T47D (cell line): ENCODE measurements at regions not wholly inside any gene's neighbourhood (a gene's known extent, or its start where the extent isn't known, plus 50 kb on each side); places are given as distances from the start of the nearest gene placed in this dataset.
"Not testable (repeated sequence)": the region's sequence is repeated elsewhere in the genome, so short reads cannot be mapped to it uniquely, and the experiment has no call there.

Experiments
- DNase-seq, 2 experiments: peaks; one replicate each; pipeline versions ENCODE4 v3.0.0 to v3.0.0-alpha.2; 2011 to 2012; ENCODE audit warnings: low read depth in 1 of 2, low spot score in 1 of 2
- JUND ChIP-seq: IDR thresholded peaks from 2 replicates; pipeline ENCODE4 v1.6.1; 2012; ENCODE audit warnings: low read depth
- in situ Hi-C: cut with HindIII; loops from 2 replicates; pipeline ENCODE4 v1.10.0; 2016; ENCODE audit warnings: low sequenced_read_pairs, low pct_unique_long_range_greater_than_20kb

DNA sequence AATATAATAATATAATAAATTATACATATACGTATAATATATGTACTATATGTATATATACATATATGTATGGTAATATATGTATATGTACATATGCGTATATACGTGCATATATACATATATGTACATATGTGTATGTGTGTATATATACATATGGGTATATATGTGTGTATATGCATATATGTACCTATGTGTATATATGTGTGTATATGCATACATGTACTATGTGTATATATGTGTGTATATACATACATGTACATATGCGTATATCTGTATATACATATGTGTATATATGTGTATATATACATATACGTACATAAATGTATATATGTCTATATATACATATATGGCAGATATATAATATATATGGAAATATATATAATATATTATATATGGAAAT is 74.8 kb upstream of the ST3GAL6 start:
- in situ Hi-C loops, result no loop called here
- no peak for DNase-seq
- TF ChIP-seq JUND, result no peak

DNA sequence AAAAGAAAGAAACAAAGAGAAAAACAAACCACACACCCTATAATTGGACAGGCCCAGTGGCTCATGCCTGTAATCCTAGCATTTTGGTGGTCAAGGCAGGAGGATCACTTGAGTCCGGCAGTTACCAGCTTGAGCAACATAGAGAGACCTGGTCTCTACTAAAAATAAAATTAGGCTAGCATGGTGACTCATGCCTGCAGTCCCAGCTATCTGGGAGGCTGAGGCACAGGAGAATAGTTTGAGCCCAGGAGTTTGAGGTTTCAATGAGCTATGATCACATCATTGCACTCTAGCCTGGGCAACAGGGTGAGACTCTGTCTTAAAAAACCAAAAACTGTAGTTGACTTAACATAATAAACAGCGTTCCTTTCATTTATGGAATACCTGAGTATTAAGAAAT is 72.3 kb upstream of the ST3GAL6 start:
- DNase-seq, result no peak
- in situ Hi-C loops, result no loop called here
- TF ChIP-seq JUND, result no peak

DNA sequence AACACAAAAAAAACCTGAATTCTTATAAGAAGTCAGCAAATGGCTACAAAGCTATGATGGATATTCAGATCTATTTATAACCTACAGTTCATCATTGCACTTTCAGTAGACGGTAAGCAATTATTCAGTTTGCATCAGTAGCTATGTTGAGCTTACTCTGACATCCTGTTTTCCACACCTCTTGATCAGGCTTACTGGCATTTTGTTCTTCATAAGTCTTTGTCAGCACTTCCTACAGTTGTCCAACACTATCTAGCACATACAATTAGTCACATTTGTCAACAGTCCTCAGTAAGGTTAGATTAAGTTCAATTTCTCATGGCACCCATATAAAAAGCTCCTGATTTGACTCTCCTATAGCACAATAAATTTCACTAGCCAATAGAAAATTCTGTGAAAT is 71.2 kb upstream of the ST3GAL6 start:
- in situ Hi-C loops, result no loop called here
- no peak for DNase-seq
- no peak for TF ChIP-seq JUND

DNA sequence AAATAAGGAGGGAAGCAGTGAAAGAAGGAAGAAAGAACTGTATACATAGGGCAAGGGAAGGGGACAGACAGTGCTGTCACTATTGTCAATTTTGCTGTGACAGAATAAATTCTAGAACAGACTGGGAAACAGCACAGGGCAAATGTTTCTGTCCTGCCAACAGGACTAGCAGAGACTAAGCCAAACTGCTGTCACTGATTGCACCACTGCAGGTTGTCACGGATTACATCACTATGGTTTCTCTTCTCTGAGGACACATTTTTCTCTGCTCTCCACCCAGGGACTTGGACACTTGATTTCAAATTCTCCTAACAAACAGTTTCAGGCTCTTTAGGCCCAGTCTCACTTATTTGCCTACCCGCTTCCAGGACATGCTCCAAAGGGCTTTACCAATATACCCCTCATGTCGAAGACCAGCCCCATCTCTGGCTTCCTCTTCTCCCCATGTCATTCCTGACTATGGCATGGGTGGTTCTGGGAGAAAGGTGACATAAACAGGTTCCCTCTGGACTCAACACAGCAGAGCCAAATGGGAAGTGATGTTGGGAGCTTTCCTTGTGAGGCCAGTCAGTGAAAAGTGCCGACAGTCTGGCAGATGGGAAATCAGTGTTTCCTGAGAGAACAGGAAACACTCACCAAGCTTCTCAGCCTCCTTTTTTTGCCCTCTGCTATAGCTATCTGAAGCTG is 70.2 kb upstream of the ST3GAL6 start:
- in situ Hi-C loops, result no loop called here
- TF ChIP-seq JUND, result no peak
- no peak for DNase-seq

DNA sequence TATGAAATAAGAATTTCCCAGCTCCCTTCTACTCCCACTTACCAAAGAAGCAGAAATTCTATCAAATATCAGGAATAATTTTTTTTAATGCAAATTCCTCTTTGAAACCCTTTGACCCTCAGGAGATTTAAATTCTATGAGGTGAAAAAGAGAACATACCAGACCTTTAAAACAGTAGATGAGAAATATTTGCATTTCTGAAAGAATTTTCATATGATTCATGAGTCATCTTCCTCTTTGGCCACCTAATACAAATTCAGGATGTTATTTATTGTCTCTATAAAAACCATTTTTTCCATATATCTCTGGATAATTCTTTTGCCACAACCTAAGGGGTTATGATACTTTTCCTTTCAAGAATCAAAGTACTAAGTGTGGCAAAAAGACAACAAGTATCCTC is 67.3 kb upstream of the ST3GAL6 start:
- no peak for TF ChIP-seq JUND
- no peak for DNase-seq
- in situ Hi-C loops, result no loop called here

DNA sequence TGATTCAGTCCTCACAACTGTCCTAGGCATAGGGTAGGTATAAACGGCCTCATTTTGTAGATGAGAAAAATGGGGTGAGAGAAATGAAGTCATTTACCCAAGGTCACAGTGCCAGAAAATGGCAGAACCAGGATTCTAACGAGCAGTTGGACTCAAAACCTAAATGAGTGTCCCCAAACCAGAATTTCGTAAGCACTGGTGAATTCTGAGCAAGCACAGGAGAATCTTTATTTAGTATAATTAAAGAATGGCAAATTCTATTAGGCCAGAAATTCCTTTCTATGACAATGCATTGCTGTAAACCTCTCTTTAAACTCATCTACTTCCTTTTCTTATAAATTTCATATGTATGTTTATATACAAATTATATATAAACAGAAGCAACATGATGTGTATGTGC is 66.8 kb upstream of the ST3GAL6 start:
- in situ Hi-C loops, DNase-seq: not testable (repeated sequence)

DNA sequence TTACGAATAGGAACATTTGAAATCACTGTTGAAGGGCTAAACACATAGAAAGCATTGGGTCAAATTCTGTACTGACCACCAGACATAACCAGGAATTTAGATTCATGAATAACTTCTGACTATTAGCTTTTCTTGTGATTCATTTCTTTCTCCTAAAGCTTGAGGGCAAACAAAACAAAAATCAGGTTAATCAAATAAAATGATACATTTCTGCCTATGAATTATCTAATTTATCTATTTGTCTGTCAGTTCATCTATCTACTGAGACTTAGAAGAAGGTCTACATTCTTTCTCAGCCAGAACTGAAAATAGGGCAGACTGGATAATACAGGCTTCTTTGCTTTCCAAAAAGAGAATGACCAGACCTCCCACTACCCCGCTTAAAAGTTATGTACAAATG is 65.9 kb upstream of the ST3GAL6 start:
- no peak for DNase-seq
- in situ Hi-C loops, result no loop called here
- TF ChIP-seq JUND, result no peak

DNA sequence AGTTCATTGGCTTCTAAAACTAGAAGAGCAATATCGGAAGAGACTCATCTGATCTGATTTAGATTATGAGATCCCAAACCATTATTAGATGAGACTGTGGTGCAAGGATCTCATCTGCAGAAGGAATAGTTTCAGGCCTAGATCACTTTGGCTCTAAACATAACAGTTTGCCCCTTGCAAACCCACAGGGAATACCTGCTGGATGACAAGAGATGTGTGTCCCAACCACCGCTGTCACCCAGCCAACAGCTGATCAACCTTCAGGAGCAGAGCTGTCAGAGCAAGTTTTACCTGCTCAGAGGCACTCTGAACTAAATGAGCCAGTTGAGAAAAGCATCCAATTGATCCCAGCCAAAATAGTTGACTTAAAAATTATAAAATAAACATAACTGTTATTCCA is 64.0 kb upstream of the ST3GAL6 start:
- peak in 1 of 2 experiments; percentile 69 for DNase-seq
- in situ Hi-C loops, result no loop called here
- TF ChIP-seq JUND, result no peak

DNA sequence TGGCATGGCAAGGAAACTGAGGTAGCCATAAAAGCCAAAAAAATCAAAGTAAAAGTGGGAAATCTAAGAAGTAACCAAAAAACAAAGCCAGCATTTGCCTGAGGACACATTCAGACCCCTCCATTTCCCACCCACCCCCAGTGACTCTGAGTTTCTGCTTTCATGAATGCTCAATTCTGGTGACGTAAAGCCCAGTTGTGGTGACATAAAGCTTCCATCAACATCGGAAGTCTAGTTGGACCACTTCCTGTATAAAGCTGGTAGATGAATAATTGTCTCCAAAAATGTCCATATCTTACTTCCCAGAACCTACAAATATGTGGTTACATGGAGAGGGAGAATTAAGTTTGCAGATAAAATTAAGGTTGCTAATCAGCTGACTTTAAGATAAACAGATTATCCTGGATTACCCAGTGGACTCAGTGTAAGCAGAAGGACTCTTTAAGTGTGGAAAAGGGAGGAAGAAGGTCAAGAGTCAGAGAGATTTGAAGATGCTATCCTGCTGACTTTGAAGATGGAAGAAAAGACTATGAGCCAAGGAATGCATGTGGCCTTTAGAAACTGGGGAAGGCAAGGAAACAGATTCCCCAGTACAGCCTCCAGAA is 62.0 kb upstream of the ST3GAL6 start:
- TF ChIP-seq JUND, result no peak
- in situ Hi-C loops, result no loop called here
- no peak for DNase-seq

DNA sequence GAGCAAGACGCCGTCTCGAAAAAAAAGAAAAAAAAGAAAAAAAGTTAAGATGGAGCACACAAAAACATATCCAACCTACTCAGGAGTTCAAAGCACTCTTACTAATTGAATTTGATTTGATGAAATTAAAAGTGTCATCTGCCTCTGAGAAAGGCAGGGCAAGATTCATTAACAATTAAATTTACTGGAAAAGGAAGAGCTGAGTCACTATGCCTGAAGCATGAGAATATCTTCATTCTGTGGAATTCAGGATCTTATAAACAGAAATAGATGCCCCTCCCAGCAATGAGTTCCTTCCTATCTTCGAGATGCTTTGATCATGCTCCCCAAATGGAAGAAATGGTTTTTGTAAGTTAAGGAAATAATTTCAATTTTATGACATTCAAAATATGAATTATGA is 61.0 kb upstream of the ST3GAL6 start:
- no peak for TF ChIP-seq JUND
- no peak for DNase-seq
- in situ Hi-C loops, result no loop called here

DNA sequence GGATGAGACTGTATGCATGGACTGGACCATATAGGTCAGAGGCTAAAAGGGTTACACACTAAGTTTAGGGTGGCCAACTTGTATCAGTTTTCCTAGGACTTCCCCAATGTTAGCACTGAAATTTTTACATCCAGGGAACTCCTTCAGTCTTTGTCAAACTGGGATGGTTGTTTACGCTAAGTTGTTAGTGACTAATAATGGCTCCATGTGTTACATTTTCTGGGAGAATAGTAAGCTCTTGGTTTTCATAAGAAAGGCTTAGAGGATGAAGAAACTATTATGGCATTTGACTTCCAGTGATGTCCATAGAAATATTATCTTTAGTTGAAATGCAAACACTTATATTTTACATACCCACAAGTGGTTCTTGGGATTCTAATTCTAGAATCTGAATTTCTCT is 57.9 kb upstream of the ST3GAL6 start:
- TF ChIP-seq JUND, result no peak
- DNase-seq, result no peak
- in situ Hi-C loops, result no loop called here

DNA sequence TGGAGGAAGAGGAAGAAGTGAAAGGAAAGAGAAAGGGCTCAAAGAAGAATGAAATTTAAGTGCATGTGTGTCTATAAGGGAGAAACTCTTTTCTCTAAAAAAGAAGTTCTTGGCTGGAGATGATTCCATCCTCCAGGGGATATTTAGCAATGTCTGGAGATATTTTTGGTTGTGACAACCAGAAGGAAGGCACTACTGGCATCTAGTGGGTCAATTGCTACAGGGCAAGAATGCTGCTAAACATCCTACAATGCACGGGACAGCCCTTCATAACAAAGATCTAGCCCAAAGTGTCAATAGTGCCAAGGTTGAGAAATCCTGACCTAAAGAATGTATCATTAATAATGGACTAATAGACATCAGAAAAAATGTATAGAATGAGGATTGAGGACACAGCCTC is 57.4 kb upstream of the ST3GAL6 start:
- peak in 1 of 2 experiments; percentile 45 for DNase-seq
- TF ChIP-seq JUND, result no peak
- in situ Hi-C loops, result no loop called here

DNA sequence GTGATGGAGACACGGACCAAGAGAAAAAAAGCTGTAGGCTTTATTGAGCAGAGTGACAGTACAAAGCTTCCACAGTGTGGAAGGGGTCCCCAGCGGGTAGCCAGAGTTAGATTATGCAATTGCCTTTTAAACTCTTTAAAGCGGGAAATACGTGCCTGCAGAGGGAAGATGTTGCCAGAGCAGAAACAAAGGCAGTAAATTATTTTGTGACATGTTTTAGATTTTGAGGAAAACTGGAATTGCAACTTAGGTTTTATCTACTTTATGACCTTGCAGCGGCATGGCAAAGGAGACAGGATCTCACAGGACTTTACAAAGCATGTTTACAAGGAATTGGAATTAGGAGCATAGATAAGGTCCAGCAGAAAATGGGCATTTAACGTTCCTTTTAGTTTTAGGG is 54.5 kb upstream of the ST3GAL6 start:
- in situ Hi-C loops, DNase-seq: not testable (repeated sequence)

DNA sequence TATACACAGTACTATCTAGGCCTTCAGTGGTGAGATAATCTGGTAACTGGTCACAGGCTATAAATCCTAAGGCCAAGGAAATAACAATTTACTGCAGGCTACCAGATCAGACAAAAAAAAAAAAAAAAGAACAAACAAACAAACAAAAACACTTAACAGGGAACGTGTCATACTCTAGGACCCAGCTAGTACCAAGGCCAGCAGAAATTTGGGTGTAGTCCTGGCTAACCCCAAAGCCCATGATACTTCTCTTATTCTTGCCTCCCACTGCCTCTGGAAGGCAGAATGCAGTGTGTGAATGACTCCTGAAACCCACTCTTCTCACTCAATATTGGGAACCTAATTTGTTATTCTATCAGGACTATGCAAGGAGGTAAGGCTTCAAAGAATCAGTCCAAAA is 53.7 kb upstream of the ST3GAL6 start:
- TF ChIP-seq JUND, result no peak
- no peak for DNase-seq
- in situ Hi-C loops, result no loop called here
